ENCODE measurements at regions not wholly inside any gene's neighbourhood (a gene's known extent, or its start where the extent isn't known, plus 50 kb on each side); places are given as distances from the start of the nearest gene placed in this dataset.

- no peak for DNase-seq
Observed at GRCh38 chr5:120361941-120362340, 102.2 kb upstream of the PRR16 start.

- DNase-seq = no peak
Observed at GRCh38 chr5:120362426-120362825, 101.7 kb upstream of the PRR16 start.

- no peak for DNase-seq
Observed at GRCh38 chr5:120365656-120366446, 98.2 kb upstream of the PRR16 start.

GRCh38 chr5:120367896-120368634 lies 96.0 kb upstream of the PRR16 start:
- DNase-seq = no peak

GRCh38 chr5:120368923-120369715 lies 95.0 kb upstream of the PRR16 start:
- no peak for DNase-seq

GRCh38 chr5:120372899-120373298 lies 91.2 kb upstream of the PRR16 start:
- DNase-seq = no peak

- no peak for DNase-seq
Observed at GRCh38 chr5:120375248-120375647, 88.9 kb upstream of the PRR16 start.

- DNase-seq = no peak
Observed at GRCh38 chr5:120380644-120381043, 83.5 kb upstream of the PRR16 start.

- no peak for DNase-seq
Observed at GRCh38 chr5:120382833-120383232, 81.3 kb upstream of the PRR16 start.

- no peak for DNase-seq
Observed at GRCh38 chr5:120386981-120387380, 77.1 kb upstream of the PRR16 start.

- DNase-seq = no peak
Observed at GRCh38 chr5:120388016-120388781, 75.9 kb upstream of the PRR16 start.

GRCh38 chr5:120394259-120394658 lies 69.8 kb upstream of the PRR16 start:
- DNase-seq = no peak

GRCh38 chr5:120396186-120396585 lies 67.9 kb upstream of the PRR16 start:
- no peak for DNase-seq

- no peak for DNase-seq
Observed at GRCh38 chr5:120400356-120400755, 63.7 kb upstream of the PRR16 start.

- DNase-seq = no peak
Observed at GRCh38 chr5:120402606-120403005, 61.5 kb upstream of the PRR16 start.

GRCh38 chr5:120405286-120405864 lies 58.7 kb upstream of the PRR16 start:
- no peak for DNase-seq

GRCh38 chr5:120405923-120406322 lies 58.2 kb upstream of the PRR16 start:
- no peak for DNase-seq

GRCh38 chr5:120413686-120414085 lies 50.4 kb upstream of the PRR16 start:
- no peak for DNase-seq

Data from CD4-positive, alpha-beta T cell treated with Interleukin-4 for 4 hours (primary cell).